GM12891 (cell line): ENCODE measurements at regions not wholly inside any gene's neighbourhood (a gene's known extent, or its start where the extent isn't known, plus 50 kb on each side); places are given as distances from the start of the nearest gene placed in this dataset.

Experiments
- POLR2A ChIP-seq: IDR thresholded peaks from 2 replicates; pipeline ENCODE4 v1.6.1; 2011; ENCODE audit warnings: low read depth, low read length, control low read depth
- POLR2AphosphoS5 ChIP-seq: IDR thresholded peaks from 2 replicates; pipeline ENCODE4 v1.6.1; 2011; ENCODE audit warnings: low read depth, low read length, control low read depth
- SPI1 ChIP-seq: IDR thresholded peaks from 2 replicates; pipeline ENCODE4 v1.6.1; 2011; ENCODE audit warnings: low read depth, low read length, control low read depth
- TAF1 ChIP-seq: IDR thresholded peaks from 2 replicates; pipeline ENCODE4 v1.6.1; 2011; ENCODE audit warnings: low read depth, low read length, control low read depth

- no peak for TF ChIP-seq POLR2A
- no peak for TF ChIP-seq POLR2AphosphoS5
- TF ChIP-seq TAF1: no peak
- no peak for TF ChIP-seq SPI1
Measured at GRCh38 chr2:72011370-72011689, 136.3 kb downstream of the CYP26B1 start.
